ENCODE measurements at regions not wholly inside any gene's neighbourhood (a gene's known extent, or its start where the extent isn't known, plus 50 kb on each side); places are given as distances from the start of the nearest gene placed in this dataset.
"Not testable (repeated sequence)": the region's sequence is repeated elsewhere in the genome, so short reads cannot be mapped to it uniquely, and the experiment has no call there.

DNA sequence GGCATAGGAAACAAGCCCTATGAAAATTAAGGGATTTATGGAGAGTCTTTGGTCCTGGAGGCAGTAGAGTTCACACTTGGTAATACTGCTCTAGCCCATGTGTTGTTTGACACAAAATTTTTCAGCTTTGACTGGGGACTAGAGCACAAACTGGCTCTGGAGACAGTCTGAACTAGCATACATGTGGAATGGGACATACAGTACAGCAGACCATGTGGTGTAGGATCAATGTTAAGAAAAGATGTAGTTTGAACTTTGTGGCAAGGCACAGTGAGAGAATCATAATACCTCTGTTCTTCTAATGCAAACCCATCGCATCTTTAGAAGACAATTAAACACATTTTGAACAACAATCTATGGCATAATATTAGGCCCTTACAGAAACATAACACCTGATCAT lies 521.5 kb upstream of the DDX18 start:
- Histone ChIP-seq H3K4me1 (ENCODE audit: control insufficient read depth, insufficient read depth, low read length) (no peaks in the 10 kb centered on the region), H3K27me3 (ENCODE audit: control insufficient read depth, insufficient read depth, low read length) (no peaks in the 10 kb centered on the region), H3K9ac (ENCODE audit: low read length) (no peak overlapping the region), H3K9me3 (ENCODE audit: control insufficient read depth, insufficient read depth, low read depth, low read length) (peaks cover 28% of the 10 kb centered on the region), H3K36me3 (ENCODE audit: control insufficient read depth, insufficient read depth, low read length) (no peaks in the 10 kb centered on the region), H3K27ac (ENCODE audit: low read depth, low read length) (no peak overlapping the region), H3K4me3 (ENCODE audit: low read depth, low read length) (no peak overlapping the region)

DNA sequence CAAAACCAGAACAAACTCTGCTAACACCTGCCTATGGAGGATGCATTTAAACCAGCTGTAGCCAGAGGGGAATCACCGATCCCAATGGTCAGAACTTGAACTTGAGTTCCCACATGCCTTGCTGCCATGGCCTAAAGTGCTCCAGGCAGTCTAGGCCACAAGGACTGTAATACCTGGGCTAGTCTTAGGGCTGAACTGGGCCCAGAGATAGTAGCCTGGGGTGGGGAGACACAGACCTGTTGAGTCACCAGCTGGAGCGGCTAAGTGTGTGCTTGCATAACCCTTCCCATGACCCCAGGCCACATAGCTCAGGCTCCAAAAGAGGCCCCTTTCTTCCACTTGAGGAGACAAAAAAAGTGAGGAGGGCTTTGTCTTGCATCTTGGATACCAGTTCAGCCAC lies 515.0 kb upstream of the DDX18 start:
- Histone ChIP-seq H3K4me1 (ENCODE audit: control insufficient read depth, insufficient read depth, low read length) (no peaks in the 10 kb centered on the region), H3K9ac (ENCODE audit: low read length) (no peak overlapping the region), H3K36me3 (ENCODE audit: control insufficient read depth, insufficient read depth, low read length) (no peaks in the 10 kb centered on the region), H3K4me3 (ENCODE audit: low read depth, low read length) (no peak overlapping the region), H3K27ac (ENCODE audit: low read depth, low read length) (no peak overlapping the region), H3K9me3 (ENCODE audit: control insufficient read depth, insufficient read depth, low read depth, low read length) (no peaks in the 10 kb centered on the region; the same call in 1 of the 2 replicates), H3K27me3 (ENCODE audit: control insufficient read depth, insufficient read depth, low read length) (no peaks in the 10 kb centered on the region)

DNA sequence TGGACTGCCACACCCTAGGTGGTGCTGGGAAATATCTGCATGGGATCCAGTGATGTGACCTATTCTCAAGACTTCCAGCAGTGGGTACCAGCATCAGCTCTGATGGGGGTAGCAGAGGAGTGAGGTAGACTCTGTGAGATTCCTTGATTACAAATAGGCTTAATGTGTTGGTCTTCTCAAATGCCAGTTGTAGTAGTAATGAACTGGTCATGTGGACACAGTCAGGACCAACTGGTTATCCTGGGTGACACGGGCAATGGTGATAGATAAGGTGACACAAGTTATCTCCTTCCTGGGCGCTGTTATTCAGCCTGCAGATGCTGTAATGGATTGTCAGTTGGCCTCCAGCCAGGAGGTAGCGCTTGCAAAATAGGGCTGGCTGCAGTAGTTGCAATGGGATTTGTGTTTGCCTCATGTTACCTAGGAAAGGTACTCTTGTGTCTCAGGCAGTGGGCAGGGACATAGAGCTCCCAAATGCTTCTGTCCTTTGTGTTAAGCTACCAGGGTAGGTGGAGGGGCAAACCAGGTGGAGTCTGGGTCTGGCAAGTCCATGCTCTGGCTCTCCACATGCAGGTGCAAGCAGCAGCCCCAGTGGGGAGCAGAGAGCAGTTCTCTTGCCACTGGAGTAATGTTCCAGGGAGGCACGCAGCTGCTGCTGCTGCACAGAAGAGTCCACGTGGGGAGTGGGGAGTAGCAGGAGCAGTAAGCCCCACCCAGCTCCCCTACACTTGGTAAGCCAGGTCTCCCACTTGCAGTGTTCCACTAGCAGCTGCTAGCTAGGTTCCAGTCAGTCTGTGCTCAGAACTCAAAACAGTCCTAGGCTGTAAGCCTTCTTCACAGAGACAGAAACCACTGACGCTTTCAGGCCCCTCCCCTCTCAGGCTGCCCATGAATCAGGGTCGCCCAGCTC lies 505.4 kb upstream of the DDX18 start:
- Histone ChIP-seq H3K27ac (ENCODE audit: low read depth, low read length) (no peak overlapping the region), H3K9me3 (ENCODE audit: control insufficient read depth, insufficient read depth, low read depth, low read length) (no peaks in the 10 kb centered on the region), H3K9ac (ENCODE audit: low read length) (no peak overlapping the region), H3K4me3 (ENCODE audit: low read depth, low read length) (no peak overlapping the region), H3K4me1 (ENCODE audit: control insufficient read depth, insufficient read depth, low read length) (peaks cover 4% of the 10 kb centered on the region; the same call in 1 of the 2 replicates), H3K36me3 (ENCODE audit: control insufficient read depth, insufficient read depth, low read length) (no peaks in the 10 kb centered on the region), H3K27me3 (ENCODE audit: control insufficient read depth, insufficient read depth, low read length) (no peaks in the 10 kb centered on the region)

DNA sequence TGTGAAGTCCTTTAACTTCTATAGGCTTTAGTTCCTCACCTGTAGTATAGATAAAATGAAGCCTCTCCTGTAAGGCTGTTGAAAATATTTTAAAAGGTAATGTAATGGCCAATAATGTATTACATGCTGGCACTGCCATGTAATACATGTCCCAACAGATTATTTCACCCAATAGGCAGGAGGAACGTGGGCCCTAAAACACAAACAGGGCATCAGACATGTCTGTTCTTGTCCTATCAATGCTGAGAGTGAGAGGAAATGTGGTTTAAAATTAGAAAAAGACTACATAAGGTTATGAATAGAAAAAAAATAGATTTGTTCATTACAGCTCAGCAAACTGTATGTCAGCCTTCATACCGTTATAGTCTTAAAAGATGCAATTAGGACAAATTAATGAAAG lies 492.7 kb upstream of the DDX18 start:
- Histone ChIP-seq H3K4me1 (ENCODE audit: control insufficient read depth, insufficient read depth, low read length) (0 out of 2 replicates have a peak, but pooled peaks cover 5% of the 10 kb centered on the region), H3K36me3 (ENCODE audit: control insufficient read depth, insufficient read depth, low read length) (no peaks in the 10 kb centered on the region)

DNA sequence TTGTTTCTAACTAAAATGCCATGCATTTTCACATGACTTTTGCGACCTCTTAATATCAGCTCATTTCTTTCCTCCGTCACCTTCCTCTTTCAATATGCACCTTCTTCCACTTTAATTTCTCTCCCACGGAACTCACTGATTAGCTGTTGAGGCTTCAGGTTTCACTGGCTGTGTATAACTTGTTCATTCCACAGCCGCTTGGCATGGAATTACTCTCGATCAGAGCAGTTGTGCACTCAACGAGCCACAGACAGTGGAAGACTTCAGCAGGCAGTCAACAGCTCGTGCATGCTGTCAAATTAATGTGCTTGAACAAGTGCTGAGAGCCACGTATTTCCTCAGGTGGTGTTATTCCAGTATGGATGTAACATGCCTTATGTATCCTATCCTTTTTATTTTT lies 491.2 kb upstream of the DDX18 start:
- H3K36me3 ChIP-seq (ENCODE audit: control insufficient read depth, insufficient read depth, low read length): no peaks in the 10 kb centered on the region
- H3K9me3 ChIP-seq (ENCODE audit: control insufficient read depth, insufficient read depth, low read depth, low read length): no peaks in the 10 kb centered on the region
- no peak overlapping the region for H3K9ac ChIP-seq (ENCODE audit: low read length)
- H3K4me1 ChIP-seq (ENCODE audit: control insufficient read depth, insufficient read depth, low read length): no peaks in the 10 kb centered on the region
- no peak overlapping the region for H3K27ac ChIP-seq (ENCODE audit: low read depth, low read length)
- no peaks in the 10 kb centered on the region for H3K27me3 ChIP-seq (ENCODE audit: control insufficient read depth, insufficient read depth, low read length)
- H3K4me3 ChIP-seq (ENCODE audit: low read depth, low read length): no peak overlapping the region

More for the DNA sequence above, 492.7 kb upstream of the DDX18 start:
- no peak overlapping the region for H3K9ac ChIP-seq (ENCODE audit: low read length)
- H3K9me3 ChIP-seq (ENCODE audit: control insufficient read depth, insufficient read depth, low read depth, low read length): no peaks in the 10 kb centered on the region
- no peaks in the 10 kb centered on the region for H3K27me3 ChIP-seq (ENCODE audit: control insufficient read depth, insufficient read depth, low read length)
- no peak overlapping the region for H3K27ac ChIP-seq (ENCODE audit: low read depth, low read length)
- no peak overlapping the region for H3K4me3 ChIP-seq (ENCODE audit: low read depth, low read length)

DNA sequence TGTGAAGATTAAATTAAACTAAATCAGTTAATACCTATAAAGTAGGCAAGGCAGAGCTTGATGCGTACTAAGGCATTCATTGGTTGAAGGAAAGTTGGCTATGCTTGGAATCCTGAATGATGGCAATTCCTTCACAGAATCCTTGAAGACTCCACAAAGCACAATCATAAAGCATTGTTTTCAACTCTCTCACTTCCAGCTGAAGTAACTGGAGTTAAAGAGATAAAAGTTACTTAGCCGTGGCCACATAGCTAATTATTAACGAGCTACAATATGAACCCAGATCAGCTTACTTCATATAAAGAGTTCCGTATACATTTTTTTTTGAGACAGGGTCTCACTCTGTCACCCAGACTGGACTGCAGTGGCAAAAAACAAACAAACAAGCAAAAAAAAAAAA lies 483.9 kb upstream of the DDX18 start:
- no peaks in the 10 kb centered on the region for H3K36me3 ChIP-seq (ENCODE audit: control insufficient read depth, insufficient read depth, low read length)
- H3K4me1 ChIP-seq (ENCODE audit: control insufficient read depth, insufficient read depth, low read length): no peaks in the 10 kb centered on the region
- H3K9ac ChIP-seq (ENCODE audit: low read length): no peak overlapping the region
- no peaks in the 10 kb centered on the region for H3K27me3 ChIP-seq (ENCODE audit: control insufficient read depth, insufficient read depth, low read length)
- no peaks in the 10 kb centered on the region for H3K9me3 ChIP-seq (ENCODE audit: control insufficient read depth, insufficient read depth, low read depth, low read length)
- no peak overlapping the region for H3K27ac ChIP-seq (ENCODE audit: low read depth, low read length)
- no peak overlapping the region for H3K4me3 ChIP-seq (ENCODE audit: low read depth, low read length)

DNA sequence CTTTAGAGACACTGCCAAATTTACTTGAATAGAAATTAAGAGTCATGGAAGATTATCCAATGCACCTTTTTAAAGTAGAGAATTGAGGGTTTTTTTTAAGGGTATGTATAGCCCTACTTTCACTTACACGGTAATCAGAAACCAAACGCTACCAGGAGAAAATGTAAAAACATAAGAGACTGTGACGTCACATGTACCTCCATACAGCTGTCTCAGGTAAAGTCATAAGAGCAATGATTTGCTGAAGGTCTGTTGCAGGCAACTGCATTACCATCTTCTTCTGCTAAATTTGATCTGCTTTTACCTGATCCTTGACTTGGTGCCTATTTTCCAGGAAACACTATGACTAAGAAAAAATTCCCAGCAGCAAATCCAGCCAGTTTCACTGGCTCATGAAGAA lies 478.5 kb upstream of the DDX18 start:
- H3K4me1 ChIP-seq (ENCODE audit: control insufficient read depth, insufficient read depth, low read length): no peaks in the 10 kb centered on the region
- H3K36me3 ChIP-seq (ENCODE audit: control insufficient read depth, insufficient read depth, low read length): no peaks in the 10 kb centered on the region
- no peak overlapping the region for H3K27ac ChIP-seq (ENCODE audit: low read depth, low read length)

DNA sequence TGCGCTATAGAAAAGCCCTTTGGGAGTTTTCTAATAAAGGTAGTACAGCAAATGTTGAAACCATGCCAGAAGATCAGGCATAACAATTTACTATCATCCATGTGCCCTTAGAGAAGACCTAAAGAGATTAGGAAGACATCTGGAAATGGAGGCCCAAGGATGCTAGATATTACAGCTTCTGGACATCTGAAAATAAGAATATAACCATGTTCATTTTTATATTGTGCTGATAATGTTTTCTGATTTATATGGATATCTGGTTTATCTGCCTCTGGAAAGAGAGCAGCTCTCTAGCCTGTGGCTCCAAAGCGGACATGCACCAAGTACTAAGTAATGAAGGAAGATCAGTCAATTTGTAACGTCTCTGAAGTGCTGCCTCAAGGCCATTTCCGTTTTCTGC lies 478.0 kb upstream of the DDX18 start:
- no peaks in the 10 kb centered on the region for H3K9me3 ChIP-seq (ENCODE audit: control insufficient read depth, insufficient read depth, low read depth, low read length)
- no peak overlapping the region for H3K9ac ChIP-seq (ENCODE audit: low read length)
- H3K36me3 ChIP-seq (ENCODE audit: control insufficient read depth, insufficient read depth, low read length): no peaks in the 10 kb centered on the region
- no peaks in the 10 kb centered on the region for H3K27me3 ChIP-seq (ENCODE audit: control insufficient read depth, insufficient read depth, low read length)
- no peak overlapping the region for H3K4me3 ChIP-seq (ENCODE audit: low read depth, low read length)
- no peaks in the 10 kb centered on the region for H3K4me1 ChIP-seq (ENCODE audit: control insufficient read depth, insufficient read depth, low read length)
- no peak overlapping the region for H3K27ac ChIP-seq (ENCODE audit: low read depth, low read length)

More for the DNA sequence above, 478.5 kb upstream of the DDX18 start:
- H3K27me3 ChIP-seq (ENCODE audit: control insufficient read depth, insufficient read depth, low read length): no peaks in the 10 kb centered on the region
- no peak overlapping the region for H3K9ac ChIP-seq (ENCODE audit: low read length)
- H3K4me3 ChIP-seq (ENCODE audit: low read depth, low read length): no peak overlapping the region
- no peaks in the 10 kb centered on the region for H3K9me3 ChIP-seq (ENCODE audit: control insufficient read depth, insufficient read depth, low read depth, low read length)

DNA sequence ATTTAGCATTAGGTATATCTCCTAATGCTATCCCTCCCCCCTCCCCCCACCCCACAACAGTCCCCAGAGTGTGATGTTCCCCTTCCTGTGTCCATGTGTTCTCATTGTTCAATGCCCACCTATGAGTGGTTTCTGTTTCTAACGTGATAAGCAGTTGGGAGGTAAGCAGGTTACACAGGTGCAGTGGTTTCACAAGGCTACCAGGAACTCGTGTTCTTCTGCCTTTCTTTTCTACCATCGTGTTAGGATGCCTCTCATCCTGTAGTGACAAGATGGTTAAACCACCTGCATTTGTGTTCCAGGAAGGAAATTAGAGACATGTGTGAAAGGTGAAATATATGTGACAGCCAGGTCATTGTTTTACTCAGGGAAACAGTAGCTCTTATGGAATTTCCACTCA lies 476.5 kb upstream of the DDX18 start:
- H3K36me3 ChIP-seq (ENCODE audit: control insufficient read depth, insufficient read depth, low read length); H3K4me1 ChIP-seq (ENCODE audit: control insufficient read depth, insufficient read depth, low read length); H3K4me3 ChIP-seq (ENCODE audit: low read depth, low read length); H3K27ac ChIP-seq (ENCODE audit: low read depth, low read length); H3K9me3 ChIP-seq (ENCODE audit: control insufficient read depth, insufficient read depth, low read depth, low read length); H3K27me3 ChIP-seq (ENCODE audit: control insufficient read depth, insufficient read depth, low read length); H3K9ac ChIP-seq (ENCODE audit: low read length): not testable (repeated sequence)

DNA sequence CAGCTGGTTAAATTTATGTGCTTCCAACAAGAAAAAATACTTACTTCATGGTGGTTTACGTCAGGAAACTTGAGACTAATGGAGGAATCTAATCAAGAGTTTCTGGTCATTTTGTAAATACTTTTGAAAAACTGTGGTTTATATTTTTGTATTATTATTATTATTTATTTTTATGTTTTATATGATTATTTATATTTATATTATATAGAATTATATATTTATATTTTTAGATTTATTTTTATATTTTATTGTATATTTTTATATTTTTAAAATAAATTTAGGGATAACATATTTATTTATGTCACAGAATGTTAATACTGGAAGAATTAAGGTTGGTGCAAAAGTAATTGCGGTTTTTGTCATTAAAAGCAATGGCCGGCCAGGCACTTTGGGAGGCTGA lies 474.5 kb upstream of the DDX18 start:
- Histone ChIP-seq H3K4me3 (ENCODE audit: low read depth, low read length) (no peak overlapping the region), H3K27me3 (ENCODE audit: control insufficient read depth, insufficient read depth, low read length) (no peaks in the 10 kb centered on the region), H3K27ac (ENCODE audit: low read depth, low read length) (no peak overlapping the region), H3K9me3 (ENCODE audit: control insufficient read depth, insufficient read depth, low read depth, low read length) (no peaks in the 10 kb centered on the region), H3K9ac (ENCODE audit: low read length) (no peak overlapping the region), H3K4me1 (ENCODE audit: control insufficient read depth, insufficient read depth, low read length) (no peaks in the 10 kb centered on the region), H3K36me3 (ENCODE audit: control insufficient read depth, insufficient read depth, low read length) (no peaks in the 10 kb centered on the region)

DNA sequence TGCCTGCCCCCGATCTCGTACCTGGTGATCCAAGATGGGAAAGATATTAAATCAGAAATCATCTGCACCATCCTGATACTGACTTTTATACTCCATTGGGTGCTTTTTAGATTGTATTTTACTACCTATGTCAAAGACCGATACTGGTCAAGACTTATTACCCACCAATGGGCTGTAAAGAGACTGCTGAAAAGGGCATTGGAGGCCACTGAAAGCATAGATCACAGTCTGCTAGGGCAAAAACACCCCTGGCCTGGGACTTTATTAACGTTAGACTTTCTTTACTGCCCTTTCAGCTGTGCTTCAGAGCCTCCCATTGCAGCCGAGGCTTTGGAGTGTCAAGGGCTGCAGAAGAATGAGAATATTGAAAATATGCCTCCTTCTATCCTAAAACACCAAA lies 472.8 kb upstream of the DDX18 start:
- Histone ChIP-seq H3K4me1 (ENCODE audit: control insufficient read depth, insufficient read depth, low read length) (no peaks in the 10 kb centered on the region), H3K27me3 (ENCODE audit: control insufficient read depth, insufficient read depth, low read length) (no peaks in the 10 kb centered on the region), H3K9ac (ENCODE audit: low read length) (no peak overlapping the region), H3K4me3 (ENCODE audit: low read depth, low read length) (no peak overlapping the region), H3K36me3 (ENCODE audit: control insufficient read depth, insufficient read depth, low read length) (no peaks in the 10 kb centered on the region), H3K27ac (ENCODE audit: low read depth, low read length) (no peak overlapping the region), H3K9me3 (ENCODE audit: control insufficient read depth, insufficient read depth, low read depth, low read length) (no peaks in the 10 kb centered on the region)

Measured in HUES6 (cell line).